ENCODE measurements at regions not wholly inside any gene's neighbourhood (a gene's known extent, or its start where the extent isn't known, plus 50 kb on each side); places are given as distances from the start of the nearest gene placed in this dataset.

- CTCF ChIA-PET = no interaction called here
- no peak overlapping the region for H3K4me3 Mint-ChIP-seq
- no peak for ATAC-seq (ENCODE audit: low read depth)
- POLR2A ChIA-PET = interaction anchor here (0.6 kb wide), 1 partner anchor 9 kb away, joined by 5 read pairs; no protein-coding TSS in a partner anchor
- DNase-seq = no peak
- H3K27ac Mint-ChIP-seq = no peak overlapping the region
- peaks cover 18% of the 10 kb centered on the region for H3K4me1 Mint-ChIP-seq
- no peaks in the 10 kb centered on the region for H3K36me3 Mint-ChIP-seq (ENCODE audit: low read depth)
- peaks cover under 1% of the 10 kb centered on the region for H3K27me3 Mint-ChIP-seq
- no peak for TF ChIP-seq CTCF (IDR thresholded peaks at IDR 0.05)
- H3K9me3 Mint-ChIP-seq = peaks cover 3% of the 10 kb centered on the region
- intact Hi-C loops (cut with micrococcal nuclease) = no loop called here
These were observed 51.3 kb downstream of the OR10H4 start for GRCh38 chr19:16000024-16000663.

- ChIA-PET POLR2A (interaction anchor here (0.6 to 1.9 kb wide), 6 partner anchors 9 to 1395 kb away, joined by 3 to 12 read pairs (median 5); partner anchors contain the start of genes AP1M1 and FAM32A), CTCF (interaction anchor here (0.8 to 1.5 kb wide), 2 partner anchors 8 to 62 kb away, joined by 3 read pairs; no protein-coding TSS in a partner anchor)
- Mint-ChIP-seq H3K27ac (peak overlapping the region; percentile 79), H3K9me3 (no peaks in the 10 kb centered on the region), H3K27me3 (no peaks in the 10 kb centered on the region), H3K4me1 (peaks cover 18% of the 10 kb centered on the region), H3K4me3 (peak overlapping the region; percentile 81), H3K36me3 (ENCODE audit: low read depth) (no peaks in the 10 kb centered on the region)
- DNase-seq (no peak), ATAC-seq (ENCODE audit: low read depth) (peak; percentile 90)
- no peak for TF ChIP-seq CTCF (IDR thresholded peaks at IDR 0.05)
- intact Hi-C loops (cut with micrococcal nuclease) = no loop called here
These were observed 52.9 kb downstream of the OR10H4 start for GRCh38 chr19:16001481-16002312.

- H3K4me3 Mint-ChIP-seq = peak overlapping the region; percentile 81
- no peaks in the 10 kb centered on the region for H3K9me3 Mint-ChIP-seq
- ChIA-PET POLR2A (interaction anchor here (0.6 to 1.9 kb wide), 4 partner anchors 166 to 1396 kb away, joined by 3 to 12 read pairs (median 6); partner anchors contain the start of genes AP1M1 and FAM32A), CTCF (interaction anchor here (0.8 to 1.5 kb wide), 2 partner anchors 7 to 61 kb away, joined by 3 read pairs; no protein-coding TSS in a partner anchor)
- H3K36me3 Mint-ChIP-seq (ENCODE audit: low read depth) = no peaks in the 10 kb centered on the region
- H3K4me1 Mint-ChIP-seq = peaks cover 18% of the 10 kb centered on the region
- H3K27ac Mint-ChIP-seq = peak overlapping the region; percentile 79
- no peak for ATAC-seq (ENCODE audit: low read depth)
- no peaks in the 10 kb centered on the region for H3K27me3 Mint-ChIP-seq
- no peak for DNase-seq
- no peak for TF ChIP-seq CTCF (IDR thresholded peaks at IDR 0.05)
- intact Hi-C loops (cut with micrococcal nuclease) = no loop called here
These were observed 53.9 kb downstream of the OR10H4 start for GRCh38 chr19:16002406-16003384.

- DNase-seq = no peak
- no peak overlapping the region for H3K27ac Mint-ChIP-seq
- intact Hi-C loops (cut with micrococcal nuclease) = no loop called here
- ATAC-seq (ENCODE audit: low read depth) = no peak
- ChIA-PET POLR2A (no interaction called here), CTCF (no interaction called here)
- TF ChIP-seq CTCF (IDR thresholded peaks at IDR 0.05) = no peak
- H3K36me3 Mint-ChIP-seq (ENCODE audit: low read depth) = no peaks in the 10 kb centered on the region
- no peak overlapping the region for H3K4me3 Mint-ChIP-seq
- H3K9me3 Mint-ChIP-seq = no peaks in the 10 kb centered on the region
- no peaks in the 10 kb centered on the region for H3K27me3 Mint-ChIP-seq
- H3K4me1 Mint-ChIP-seq = peaks cover 18% of the 10 kb centered on the region
These were observed 54.6 kb downstream of the OR10H4 start for GRCh38 chr19:16003391-16003790.

Measured in activated B cell treated with CpG ODN at 0.5 μM for 24 hours (primary cell).